Large intestine (tissue), 3 donors: ENCODE measurements at regions not wholly inside any gene's neighbourhood (a gene's known extent, or its start where the extent isn't known, plus 50 kb on each side); places are given as distances from the start of the nearest gene placed in this dataset.

Experiments
- DNase-seq, 2 donors: peaks; one replicate each; pipeline versions ENCODE4 v3.0.0 to v3.0.0-alpha.2; 2013
- H3K27ac ChIP-seq: one replicate; pipeline ENCODE4 v1.5.1; 2013; ENCODE audit warnings: low read length
- H3K27me3 ChIP-seq: 2 replicates; pipeline ENCODE4 v1.6.1; 2013; ENCODE audit warnings: low read length; ENCODE audit not compliant: control insufficient read depth, insufficient read depth
- H3K36me3 ChIP-seq: 2 replicates; pipeline ENCODE4 v1.6.1; 2013; ENCODE audit warnings: low read length; ENCODE audit not compliant: control insufficient read depth, insufficient read depth
- H3K4me1 ChIP-seq: one replicate; pipeline ENCODE4 v1.6.1; 2013; ENCODE audit warnings: low read length; ENCODE audit not compliant: control insufficient read depth, insufficient read depth
- H3K4me3 ChIP-seq: one replicate; pipeline ENCODE4 v1.5.1; 2013; ENCODE audit warnings: low read length
- H3K9me3 ChIP-seq: one replicate; pipeline ENCODE4 v1.6.1; 2013; ENCODE audit warnings: mild to moderate bottlenecking, low read depth, low read length, moderate library complexity; ENCODE audit not compliant: control insufficient read depth
- WGBS: methylation state at CpG from one replicate; pipeline ENCODE4 v1.1.5; 2013; ENCODE audit warnings: low lambda C conversion rate; ENCODE audit not compliant: insufficient coverage; 5-methylcytosine and 5-hydroxymethylcytosine counted together

DNA sequence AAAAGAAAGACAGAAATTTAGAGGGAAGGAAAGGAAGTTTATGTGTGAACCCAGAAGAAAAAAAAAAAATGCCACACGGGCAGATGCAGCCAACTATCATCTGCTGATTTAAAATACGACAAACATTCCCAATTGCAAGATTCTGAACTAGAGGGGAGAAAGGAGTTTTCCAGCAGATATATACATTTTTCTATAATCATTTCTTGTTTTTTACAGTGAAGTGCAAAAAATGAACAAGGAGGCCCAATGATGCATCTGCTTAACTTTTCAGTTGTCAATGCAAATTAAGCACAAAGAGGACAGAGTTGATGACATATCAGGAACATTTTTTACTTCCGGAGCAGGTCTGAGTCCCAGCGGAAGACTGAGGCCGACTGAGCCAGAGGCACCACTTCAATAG lies 144.7 kb downstream of the MYCN start:
- WGBS: no CpG with 5 or more reads among the region's 5 CpGs

DNA sequence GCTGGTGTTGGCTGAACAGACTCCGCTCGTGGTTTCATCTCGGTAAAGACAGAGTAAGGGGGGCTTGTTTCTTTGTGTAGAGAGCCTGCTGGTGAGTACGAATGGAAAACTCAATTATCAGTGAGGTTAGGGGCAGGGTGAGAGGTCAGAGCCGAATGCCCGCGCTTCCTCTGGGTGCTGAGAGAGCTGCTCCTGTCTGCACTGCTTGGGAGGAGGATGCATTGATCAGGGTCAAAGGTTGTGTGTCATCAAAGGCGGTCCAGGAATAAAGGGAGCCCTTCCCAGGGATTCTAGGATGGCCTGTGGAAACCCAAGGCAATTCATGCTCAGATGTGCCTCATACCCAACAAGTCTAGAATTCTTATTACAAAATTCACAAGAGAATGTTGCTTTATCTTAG lies 143.9 kb downstream of the MYCN start:
- no peaks in the 10 kb centered on the region for H3K4me1 ChIP-seq
- no peak for DNase-seq
- no peaks in the 10 kb centered on the region for H3K9me3 ChIP-seq
- H3K4me3 ChIP-seq: no peak overlapping the region
- 30% methylated on average over 2 of the region's 8 CpGs for WGBS
- no peaks in the 10 kb centered on the region for H3K27me3 ChIP-seq
- no peak overlapping the region for H3K27ac ChIP-seq
- H3K36me3 ChIP-seq: no peaks in the 10 kb centered on the region

More for the DNA sequence above, 144.7 kb downstream of the MYCN start:
- Histone ChIP-seq H3K27ac (no peak overlapping the region), H3K4me1 (no peaks in the 10 kb centered on the region), H3K27me3 (no peaks in the 10 kb centered on the region), H3K4me3 (no peak overlapping the region), H3K36me3 (no peaks in the 10 kb centered on the region), H3K9me3 (no peaks in the 10 kb centered on the region)
- DNase-seq: no peak

DNA sequence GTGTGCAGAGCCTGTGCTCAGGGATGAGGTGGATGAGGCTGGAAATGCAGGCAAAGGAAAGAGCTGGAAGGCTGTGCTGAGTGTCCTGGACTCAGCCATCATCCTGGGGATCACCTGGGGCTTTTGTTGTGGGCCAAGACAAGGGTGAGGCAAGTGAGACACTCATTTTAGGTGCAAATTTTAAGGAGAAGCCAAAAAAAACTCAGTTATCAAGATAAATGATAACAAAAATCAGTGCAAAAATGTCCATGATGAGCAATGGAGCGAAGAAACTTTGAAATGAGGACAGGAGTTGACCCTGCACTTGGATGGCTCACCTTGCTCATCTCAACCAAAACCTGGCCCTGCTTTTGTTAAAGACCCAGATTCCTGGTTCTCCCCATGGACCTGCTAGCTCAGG lies 141.9 kb downstream of the MYCN start:
- DNase-seq: no peak
- H3K27ac ChIP-seq: no peak overlapping the region
- H3K36me3 ChIP-seq: no peaks in the 10 kb centered on the region
- no peaks in the 10 kb centered on the region for H3K4me1 ChIP-seq
- H3K9me3 ChIP-seq: no peaks in the 10 kb centered on the region
- no peaks in the 10 kb centered on the region for H3K27me3 ChIP-seq
- no peak overlapping the region for H3K4me3 ChIP-seq
- WGBS: no CpG with 5 or more reads among the region's 1 CpG

DNA sequence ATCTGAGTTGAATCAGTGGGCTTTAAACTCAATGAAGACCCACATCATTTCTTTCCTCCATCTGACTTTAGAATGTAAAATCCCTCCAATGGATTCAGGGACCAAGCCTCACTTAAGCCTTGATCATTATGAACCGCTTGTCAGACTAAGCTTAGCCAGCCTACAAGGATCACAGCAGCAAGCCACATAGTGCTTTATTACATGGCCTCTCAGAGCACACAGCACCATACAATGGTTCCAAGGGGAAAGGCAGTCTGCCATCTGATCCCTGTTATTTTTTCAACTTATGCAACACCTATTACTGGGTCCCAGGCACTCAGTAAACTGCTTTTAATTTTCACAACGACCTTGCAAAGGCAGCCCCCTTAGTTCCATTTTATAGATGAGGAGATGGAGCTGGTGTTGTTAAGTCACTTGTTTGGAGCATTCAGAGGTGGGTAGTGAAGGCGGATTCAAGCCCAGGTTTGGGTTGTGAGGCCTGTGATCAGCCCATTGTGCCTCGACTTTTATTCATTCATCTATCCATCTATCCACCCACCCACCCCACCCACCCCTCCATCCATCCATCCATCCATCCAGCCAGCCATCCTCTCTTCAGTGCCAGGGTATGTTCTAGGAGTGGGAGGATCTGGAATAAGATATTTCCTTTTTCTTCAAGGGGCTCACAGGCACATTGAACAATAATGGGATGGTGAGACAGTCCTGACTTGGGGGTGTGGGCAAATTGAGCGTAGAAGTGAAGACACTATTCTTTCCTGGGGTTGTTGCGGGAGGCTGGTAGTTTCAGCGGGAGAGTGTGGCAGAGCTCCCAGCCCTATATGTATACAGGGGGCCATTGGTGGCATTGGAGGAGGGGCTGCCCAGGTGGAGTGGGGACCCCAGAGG lies 141.2 kb downstream of the MYCN start:
- H3K4me1 ChIP-seq: no peaks in the 10 kb centered on the region
- no peak for DNase-seq
- no peaks in the 10 kb centered on the region for H3K27me3 ChIP-seq
- no peak overlapping the region for H3K27ac ChIP-seq
- WGBS: 100% methylated on average over 1 of the region's 7 CpGs
- no peak overlapping the region for H3K4me3 ChIP-seq
- H3K36me3 ChIP-seq: no peaks in the 10 kb centered on the region
- H3K9me3 ChIP-seq: no peaks in the 10 kb centered on the region

DNA sequence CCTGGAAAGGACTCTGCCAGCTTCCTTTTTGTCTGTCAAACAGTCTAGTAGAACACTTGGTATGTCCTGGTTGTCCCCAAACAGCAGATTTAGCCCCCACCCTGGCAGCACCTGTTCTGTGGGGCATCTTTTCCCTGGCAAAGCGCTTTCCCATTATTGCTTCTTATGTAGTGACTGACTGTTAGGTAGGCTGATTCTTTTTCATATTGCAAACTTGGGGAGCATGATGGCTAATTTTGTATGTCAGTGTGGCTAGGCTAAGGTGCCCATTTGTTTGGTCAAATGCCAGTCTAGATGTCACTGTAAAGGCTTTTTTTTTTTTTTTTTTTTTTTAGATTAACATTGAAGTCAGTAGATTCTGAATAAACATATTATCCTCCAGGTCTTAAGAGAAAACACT lies 140.2 kb downstream of the MYCN start:
- H3K4me3 ChIP-seq: no peak overlapping the region
- no peaks in the 10 kb centered on the region for H3K27me3 ChIP-seq
- H3K9me3 ChIP-seq: no peaks in the 10 kb centered on the region
- DNase-seq: no peak
- no peak overlapping the region for H3K27ac ChIP-seq
- no CpG with 5 or more reads among the region's 1 CpG for WGBS
- no peaks in the 10 kb centered on the region for H3K4me1 ChIP-seq
- H3K36me3 ChIP-seq: no peaks in the 10 kb centered on the region

DNA sequence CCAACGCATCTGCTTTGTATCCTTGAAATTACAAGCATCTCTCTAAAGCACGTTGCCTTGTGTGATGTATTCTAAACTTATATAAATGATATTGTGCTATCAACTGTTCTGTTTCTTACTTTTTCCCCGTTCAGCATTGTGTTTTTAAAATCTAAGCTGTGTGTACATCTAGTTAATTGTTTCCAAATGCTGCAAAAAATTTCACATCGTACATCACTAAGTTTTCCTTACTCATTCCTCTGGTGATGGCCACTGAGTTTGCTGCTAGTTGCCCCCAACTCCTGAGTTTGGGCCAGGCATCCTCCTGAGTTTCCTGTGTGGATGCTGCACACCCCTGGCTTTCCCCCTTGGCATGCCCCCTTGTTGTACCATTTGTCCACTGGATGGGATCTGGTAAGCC lies 139.7 kb downstream of the MYCN start:
- H3K9me3 ChIP-seq: no peaks in the 10 kb centered on the region
- no peak for DNase-seq
- no peaks in the 10 kb centered on the region for H3K4me1 ChIP-seq
- WGBS: 90% methylated on average over 3 of the region's 4 CpGs
- no peaks in the 10 kb centered on the region for H3K27me3 ChIP-seq
- H3K27ac ChIP-seq: no peak overlapping the region
- H3K4me3 ChIP-seq: no peak overlapping the region
- no peaks in the 10 kb centered on the region for H3K36me3 ChIP-seq

DNA sequence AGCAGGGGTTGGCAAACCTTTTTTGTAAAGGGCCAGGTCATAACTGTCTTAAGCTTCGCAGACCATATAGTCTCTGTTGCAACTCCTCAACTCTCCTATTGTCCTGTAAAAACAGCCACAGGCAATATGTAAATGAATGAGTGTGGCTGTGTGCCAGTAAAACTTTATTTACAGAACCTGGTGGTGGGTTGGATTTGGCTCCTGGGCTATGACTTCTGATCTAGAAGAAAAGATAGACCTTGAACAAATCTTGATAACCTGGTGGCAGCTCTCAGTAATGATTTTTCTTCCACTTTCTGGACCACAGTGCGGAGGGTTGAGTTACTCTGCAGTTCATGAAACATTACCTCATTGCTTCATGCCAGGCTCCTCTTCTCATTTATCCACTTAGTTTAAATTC lies 139.3 kb downstream of the MYCN start:
- H3K4me1 ChIP-seq: no peaks in the 10 kb centered on the region
- no peaks in the 10 kb centered on the region for H3K36me3 ChIP-seq
- H3K27ac ChIP-seq: no peak overlapping the region
- no peak for DNase-seq
- no peaks in the 10 kb centered on the region for H3K27me3 ChIP-seq
- no peaks in the 10 kb centered on the region for H3K9me3 ChIP-seq
- WGBS: no CpG with 5 or more reads among the region's 2 CpGs
- no peak overlapping the region for H3K4me3 ChIP-seq

DNA sequence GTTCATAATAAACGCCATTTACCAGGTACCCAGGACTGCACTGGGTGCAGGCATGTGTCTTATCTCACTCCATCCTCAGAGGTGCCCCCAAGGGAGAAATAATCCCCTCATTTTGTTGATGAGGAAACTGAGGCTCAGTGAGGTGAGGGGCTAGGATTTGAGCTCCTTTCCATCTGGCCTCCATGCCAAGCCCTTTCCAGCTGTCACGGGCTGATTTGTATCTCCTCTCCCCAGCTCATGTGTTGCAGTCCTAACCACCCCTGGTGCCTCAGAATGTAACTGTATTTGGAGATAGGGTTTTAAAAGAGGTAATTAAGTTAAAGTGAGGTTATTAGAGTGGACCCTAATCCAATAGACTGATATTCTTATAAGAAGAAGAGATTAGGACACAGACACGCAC lies 137.3 kb downstream of the MYCN start:
- no peaks in the 10 kb centered on the region for H3K36me3 ChIP-seq
- DNase-seq: no peak
- no CpG with 5 or more reads among the region's 3 CpGs for WGBS
- no peak overlapping the region for H3K4me3 ChIP-seq
- H3K4me1 ChIP-seq: no peaks in the 10 kb centered on the region
- no peaks in the 10 kb centered on the region for H3K27me3 ChIP-seq
- H3K27ac ChIP-seq: no peak overlapping the region
- H3K9me3 ChIP-seq: no peaks in the 10 kb centered on the region

DNA sequence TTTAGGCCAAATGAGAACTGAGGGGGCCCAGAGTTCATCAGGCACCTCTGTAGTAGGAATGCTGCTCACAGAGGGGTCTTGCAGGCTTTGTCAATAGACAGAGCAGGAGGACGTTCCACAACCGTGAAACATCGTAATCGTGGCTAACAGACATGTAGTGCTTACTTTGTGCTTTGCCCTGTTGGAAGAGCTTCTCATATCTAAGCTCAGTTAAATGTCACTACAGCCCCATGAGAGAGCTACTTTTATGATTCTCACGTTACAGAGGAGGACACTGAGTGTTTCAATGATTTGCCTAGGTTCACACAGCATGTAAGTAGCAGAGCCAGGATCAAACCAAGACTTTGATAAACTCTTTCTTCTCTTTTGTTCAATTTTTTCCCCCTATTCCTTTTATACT lies 136.6 kb downstream of the MYCN start:
- Histone ChIP-seq H3K4me1 (no peaks in the 10 kb centered on the region), H3K4me3 (no peak overlapping the region), H3K9me3 (no peaks in the 10 kb centered on the region), H3K27ac (no peak overlapping the region), H3K27me3 (no peaks in the 10 kb centered on the region), H3K36me3 (no peaks in the 10 kb centered on the region)
- peak in 1 of 2 donors; percentile 52 for DNase-seq
- 40% methylated on average over 1 of the region's 5 CpGs for WGBS

DNA sequence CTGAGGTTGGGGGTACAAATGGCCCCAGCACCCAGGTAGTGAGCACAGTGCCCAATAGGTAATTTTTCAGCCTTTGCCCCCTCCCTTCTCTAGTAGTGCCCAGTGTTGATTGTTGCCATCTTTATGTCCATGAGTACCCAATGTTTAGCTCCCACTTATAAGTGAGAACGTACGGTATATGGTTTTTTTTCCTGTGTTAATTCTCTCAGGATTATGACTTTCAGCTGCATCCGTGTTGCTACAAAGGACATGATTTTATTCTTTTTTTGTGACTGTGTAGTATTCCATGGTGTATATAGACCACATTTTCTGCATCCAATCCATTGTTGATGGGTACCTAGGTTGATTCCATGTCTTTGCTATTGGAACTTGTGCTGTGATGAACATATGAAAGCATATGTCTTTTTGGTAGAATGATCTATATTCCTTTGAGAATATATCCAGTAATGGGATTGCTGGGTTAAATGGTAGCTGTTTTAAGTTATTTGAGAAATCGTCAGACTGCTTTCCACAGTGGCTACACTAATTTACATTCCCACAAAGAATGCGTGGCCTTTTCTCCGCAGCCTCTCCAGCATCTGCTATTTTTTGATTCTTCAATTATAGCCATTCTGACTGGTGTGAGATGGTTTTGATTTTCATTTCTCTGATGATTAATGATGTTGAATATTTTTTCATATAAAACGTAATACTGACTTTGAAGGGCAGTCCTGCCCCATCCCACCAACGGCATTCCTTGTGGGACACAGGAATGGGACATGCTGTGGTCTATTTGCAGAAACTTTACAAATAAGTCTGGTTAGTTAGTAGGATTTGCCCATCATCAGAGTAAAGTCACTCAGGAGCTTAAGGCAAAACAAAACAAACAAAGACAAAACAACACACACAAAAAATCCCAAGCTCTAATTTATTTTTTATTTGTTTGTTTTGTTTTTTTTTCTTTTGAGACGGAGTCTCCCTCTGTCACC lies 135.0 kb downstream of the MYCN start:
- Histone ChIP-seq H3K9me3 (no peaks in the 10 kb centered on the region), H3K4me3 (no peak overlapping the region), H3K4me1 (peaks cover 8% of the 10 kb centered on the region), H3K27ac (no peak overlapping the region), H3K27me3 (no peaks in the 10 kb centered on the region), H3K36me3 (no peaks in the 10 kb centered on the region)
- no peak for DNase-seq
- 100% methylated on average over 3 of the region's 9 CpGs for WGBS
